ENCODE measurements at regions not wholly inside any gene's neighbourhood (a gene's known extent, or its start where the extent isn't known, plus 50 kb on each side); places are given as distances from the start of the nearest gene placed in this dataset.

GRCh38 chr11:37141707-37142106, 543.7 kb upstream of the RAG2 start:
- TF ChIP-seq CTCF (IDR thresholded peaks at IDR 0.05; ENCODE audit: insufficient read depth, low read depth, low read length) = no peak
- no peak for TF ChIP-seq EZH2 (IDR thresholded peaks at IDR 0.05; ENCODE audit: insufficient read depth, low read length)
